ENCODE measurements at regions not wholly inside any gene's neighbourhood (a gene's known extent, or its start where the extent isn't known, plus 50 kb on each side); places are given as distances from the start of the nearest gene placed in this dataset.
A peak's percentile ranks its signal among the peaks of the same experiment; 100 is the strongest.

- no peak for DNase-seq
These were observed 995.9 kb upstream of the ADGRB3 start for GRCh38 chr6:67639161-67639560.

GRCh38 chr6:67634199-67634598, 1000.9 kb upstream of the ADGRB3 start:
- DNase-seq, result no peak

- no peak for DNase-seq
These were observed 1002.0 kb upstream of the ADGRB3 start for GRCh38 chr6:67633058-67633457.

- no peak for DNase-seq
These were observed 1004.9 kb upstream of the ADGRB3 start for GRCh38 chr6:67630146-67630545.

- no peak for DNase-seq
These were observed 1005.8 kb upstream of the ADGRB3 start for GRCh38 chr6:67629258-67629657.

GRCh38 chr6:67615796-67616195, 1019.3 kb upstream of the ADGRB3 start:
- DNase-seq, result no peak

GRCh38 chr6:67608099-67608749, 1026.9 kb upstream of the ADGRB3 start:
- peak; percentile 2 for DNase-seq

- DNase-seq, result peak; percentile 12
These were observed 1027.9 kb upstream of the ADGRB3 start for GRCh38 chr6:67606906-67607828.

- no peak for DNase-seq
These were observed 1040.7 kb upstream of the ADGRB3 start for GRCh38 chr6:67594366-67594765.

GRCh38 chr6:67593247-67593646, 1041.8 kb upstream of the ADGRB3 start:
- DNase-seq, result no peak

GRCh38 chr6:67591910-67592309, 1043.2 kb upstream of the ADGRB3 start:
- no peak for DNase-seq

GRCh38 chr6:67567842-67568241, 1067.2 kb upstream of the ADGRB3 start:
- no peak for DNase-seq

GRCh38 chr6:67563671-67564070, 1071.4 kb upstream of the ADGRB3 start:
- DNase-seq, result no peak

GRCh38 chr6:67560068-67560467, 1075.0 kb upstream of the ADGRB3 start:
- no peak for DNase-seq

- no peak for DNase-seq
These were observed 1076.1 kb upstream of the ADGRB3 start for GRCh38 chr6:67558985-67559384.

- DNase-seq, result no peak
These were observed 1090.1 kb upstream of the ADGRB3 start for GRCh38 chr6:67544851-67545452.

- no peak for DNase-seq
These were observed 1093.5 kb upstream of the ADGRB3 start for GRCh38 chr6:67541586-67541985.

GRCh38 chr6:67538032-67538431, 1097.0 kb upstream of the ADGRB3 start:
- DNase-seq, result no peak

GRCh38 chr6:67535946-67536345, 1099.1 kb upstream of the ADGRB3 start:
- no peak for DNase-seq

GRCh38 chr6:67506352-67506751, 1128.7 kb upstream of the ADGRB3 start:
- DNase-seq, result no peak

GRCh38 chr6:67501755-67502154, 1133.3 kb upstream of the ADGRB3 start:
- DNase-seq, result no peak

- DNase-seq, result no peak
These were observed 1137.3 kb upstream of the ADGRB3 start for GRCh38 chr6:67497749-67498148.

- DNase-seq, result no peak
These were observed 1138.9 kb upstream of the ADGRB3 start for GRCh38 chr6:67496191-67496590.

GRCh38 chr6:67493682-67494081, 1141.4 kb upstream of the ADGRB3 start:
- no peak for DNase-seq

Measured in NCI-H1092 (cell line).